ENCODE measurements at regions not wholly inside any gene's neighbourhood (a gene's known extent, or its start where the extent isn't known, plus 50 kb on each side); places are given as distances from the start of the nearest gene placed in this dataset.

GRCh38 chr13:99144306-99144705, 56.3 kb upstream of the UBAC2 start:
- ATAC-seq: no peak
- intact Hi-C loops (cut with micrococcal nuclease): no loop called here
- DNase-seq: no peak

GRCh38 chr13:99145461-99145860, 55.2 kb upstream of the UBAC2 start:
- no peak for DNase-seq
- intact Hi-C loops (cut with micrococcal nuclease): no loop called here
- ATAC-seq: no peak

- intact Hi-C loops (cut with micrococcal nuclease): no loop called here
- no peak for DNase-seq
- ATAC-seq: no peak
Observed at GRCh38 chr13:99150575-99151361, 49.9 kb upstream of the UBAC2 start.
